H1 (cell line): ENCODE measurements at regions not wholly inside any gene's neighbourhood (a gene's known extent, or its start where the extent isn't known, plus 50 kb on each side); places are given as distances from the start of the nearest gene placed in this dataset.

Experiments
- CTCF ChIA-PET: fragments of 300-600 bp; sonication (Branson Sonifier 250); formaldehyde crosslinking; loops from one replicate; lab custom pipeline; 2021; ENCODE audit not compliant: partially characterized antibody; lab: Charles Lee
- POLR2A ChIA-PET: fragments of 300-600 bp; sonication (Branson Sonifier 250); formaldehyde crosslinking; loops from one replicate; lab custom pipeline; 2021; ENCODE audit warnings: inconsistent platforms; ENCODE audit not compliant: partially characterized antibody; lab: Charles Lee
- DNase-seq, 2 experiments: peaks; one replicate each; pipeline versions ENCODE4 v3.0.0 to v3.0.0-alpha.2; 2010 to 2022; ENCODE audit warnings: low spot score in 2 of 2, low read depth in 1 of 2, mixed read lengths in 1 of 2
- FAIRE-seq: peaks from 2 replicates; lab custom pipeline; 2011; peaks lifted over from hg19 to GRCh38; lab: Jason Lieb, UNC
- H2AFZ ChIP-seq: 2 replicates; pipeline ENCODE4 v1.8.1; 2012; ENCODE audit warnings: low read length, inconsistent platforms
- H2AK5ac ChIP-seq: 2 replicates; pipeline ENCODE4 v1.6.1; 2013; ENCODE audit warnings: low read depth, low read length
- H2BK120ac ChIP-seq: replicated peaks from 2 replicates; pipeline ENCODE3; 2013; ENCODE audit warnings: low read depth, low read length, inconsistent platforms
- H2BK12ac ChIP-seq: 2 replicates; pipeline ENCODE4 v1.6.1; 2013; ENCODE audit warnings: low read depth, low read length
- H2BK15ac ChIP-seq: 2 replicates; pipeline ENCODE4 v1.6.1; 2013; ENCODE audit warnings: low read length
- H2BK20ac ChIP-seq: 2 replicates; pipeline ENCODE4 v1.6.1; 2013; ENCODE audit warnings: low read length
- H2BK5ac ChIP-seq: 2 replicates; pipeline ENCODE4 v1.6.1; 2013; ENCODE audit warnings: low read depth, low read length
- H3K14ac ChIP-seq: 2 replicates; pipeline ENCODE4 v1.6.1; 2013; ENCODE audit warnings: inconsistent platforms; ENCODE audit not compliant: insufficient read length
- H3K18ac ChIP-seq: 2 replicates; pipeline ENCODE4 v1.6.1; 2013; ENCODE audit warnings: low read length; ENCODE audit errors: extremely low read depth
- H3K23ac ChIP-seq: 2 replicates; pipeline ENCODE4 v1.6.1; 2013; ENCODE audit warnings: inconsistent platforms; ENCODE audit not compliant: insufficient read length
- H3K23me2 ChIP-seq: 2 replicates; pipeline ENCODE4 v1.6.1; 2013; ENCODE audit warnings: low read depth, low read length
- H3K27ac ChIP-seq: 2 replicates; pipeline ENCODE4 v1.6.1; 2011; ENCODE audit warnings: low read depth, low read length, inconsistent platforms
- H3K27me3 ChIP-seq, 4 experiments: replicated peaks in 1 of 4; 1 replicate in 1 of 4; 2 replicates in 3 of 4; pipeline versions ENCODE4 v1.6.1 to v1.8.1; 2011 to 2013; ENCODE audit warnings: low read length in 3 of 4, mild to moderate bottlenecking in 3 of 4, inconsistent platforms in 2 of 4, mixed read lengths in 2 of 4, moderate library complexity in 1 of 4; ENCODE audit not compliant: control insufficient read depth in 3 of 4, insufficient read depth in 3 of 4; ENCODE audit errors: extremely low read depth in 1 of 4
- H3K36me3 ChIP-seq, 4 experiments: 2 replicates each; pipeline versions ENCODE4 v1.6.1 to v1.8.1; 2011 to 2013; ENCODE audit warnings: mild to moderate bottlenecking in 4 of 4, low read length in 3 of 4, moderate library complexity in 2 of 4, control low read depth in 1 of 4, inconsistent platforms in 1 of 4; ENCODE audit not compliant: insufficient read depth in 4 of 4, control insufficient read depth in 2 of 4
- H3K4ac ChIP-seq: replicated peaks from 2 replicates; pipeline ENCODE3; 2013; ENCODE audit warnings: low read length, low read depth, mixed read lengths, inconsistent platforms; ENCODE audit not compliant: insufficient read length
- H3K4me1 ChIP-seq, 4 experiments: replicated peaks in 1 of 4; 1 replicate in 1 of 4; 2 replicates in 3 of 4; pipeline versions ENCODE4 v1.6.1 to v1.8.1; 2011 to 2013; ENCODE audit warnings: low read length in 3 of 4, inconsistent platforms in 2 of 4, mixed read lengths in 1 of 4; ENCODE audit not compliant: insufficient read depth in 4 of 4, control insufficient read depth in 3 of 4
- H3K4me2 ChIP-seq, 2 experiments: 2 replicates each; pipeline versions ENCODE4 v1.6.1 to v1.8.1; 2011 to 2013; ENCODE audit warnings: low read depth in 2 of 2, low read length in 2 of 2, control low read depth in 1 of 2, inconsistent platforms in 1 of 2, mild to moderate bottlenecking in 1 of 2; ENCODE audit not compliant: insufficient read depth in 1 of 2
- H3K4me3 ChIP-seq, 4 experiments: fragments of 200-600, 300-600 bp in 1 of 4; sonication (generic), shearing (Covaris generic), sonication (Bioruptor Twin) in 1 of 4; 2 replicates each; pipeline versions ENCODE4 v1.5.1 to v1.8.1; 2011 to 2016; ENCODE audit warnings: low read length in 4 of 4, low read depth in 3 of 4, control low read depth in 2 of 4, inconsistent platforms in 2 of 4, mild to moderate bottlenecking in 2 of 4, mixed read lengths in 1 of 4, moderate library complexity in 1 of 4; ENCODE audit not compliant: insufficient read depth in 2 of 4; ENCODE audit errors: extremely low read depth in 1 of 4
- H3K56ac ChIP-seq: replicated peaks from 2 replicates; pipeline ENCODE3; 2013; ENCODE audit warnings: low read depth, mild to moderate bottlenecking, mixed read lengths, low read length, inconsistent platforms; ENCODE audit not compliant: insufficient read length
- H3K79me1 ChIP-seq: 2 replicates; pipeline ENCODE4 v1.6.1; 2013; ENCODE audit warnings: low read depth, low read length, control low read depth
- H3K79me2 ChIP-seq, 2 experiments: 2 replicates each; pipeline versions ENCODE4 v1.6.1 to v1.8.1; 2012 to 2013; ENCODE audit warnings: low read length in 2 of 2, mild to moderate bottlenecking in 2 of 2, inconsistent platforms in 1 of 2; ENCODE audit not compliant: insufficient read depth in 2 of 2, control insufficient read depth in 1 of 2
- H3K9ac ChIP-seq, 4 experiments: replicated peaks in 1 of 4; 1 replicate in 1 of 4; 2 replicates in 3 of 4; pipeline versions ENCODE4 v1.6.1 to v1.8.1; 2011 to 2013; ENCODE audit warnings: low read depth in 3 of 4, low read length in 3 of 4, control low read depth in 2 of 4, mild to moderate bottlenecking in 2 of 4, moderate library complexity in 2 of 4, inconsistent platforms in 1 of 4; ENCODE audit errors: extremely low read depth in 1 of 4
- H3K9me3 ChIP-seq, 2 experiments: 2 replicates each; pipeline versions ENCODE4 v1.6.1 to v1.8.1; 2012 to 2013; ENCODE audit warnings: mild to moderate bottlenecking in 2 of 2, moderate library complexity in 2 of 2, control low read depth in 1 of 2, inconsistent platforms in 1 of 2, low read depth in 1 of 2, low read length in 1 of 2, mixed read lengths in 1 of 2; ENCODE audit not compliant: insufficient read depth in 2 of 2
- H4K20me1 ChIP-seq, 2 experiments: replicated peaks in 1 of 2; 2 replicates each; pipeline versions ENCODE3 to v1.8.1; 2011 to 2013; ENCODE audit warnings: inconsistent platforms in 2 of 2, low read length in 2 of 2, mild to moderate bottlenecking in 1 of 2; ENCODE audit not compliant: insufficient read depth in 2 of 2, control insufficient read depth in 1 of 2
- H4K5ac ChIP-seq: 2 replicates; pipeline ENCODE4 v1.6.1; 2013; ENCODE audit warnings: low read length, low read depth, mixed read lengths, inconsistent platforms; ENCODE audit not compliant: insufficient read length
- H4K8ac ChIP-seq: 2 replicates; pipeline ENCODE4 v1.8.0; 2013; ENCODE audit warnings: mild to moderate bottlenecking, moderate library complexity, low read length, inconsistent platforms; ENCODE audit not compliant: insufficient read depth; ENCODE audit errors: extremely low read depth
- H4K91ac ChIP-seq: replicated peaks from 2 replicates; pipeline ENCODE3; 2013; ENCODE audit warnings: low read length, mixed read lengths, inconsistent platforms; ENCODE audit not compliant: insufficient read length
- ATF2 ChIP-seq: IDR thresholded peaks from 2 replicates; pipeline ENCODE4 v1.6.1; 2012; ENCODE audit warnings: low read length, inconsistent platforms
- CREB1 ChIP-seq: IDR thresholded peaks from 2 replicates; pipeline ENCODE4 v1.6.1; 2012; ENCODE audit warnings: inconsistent platforms
- EZH2 ChIP-seq: fragments of 200-600 bp; sonication (generic); IDR thresholded peaks from 2 replicates; pipeline ENCODE4 v1.7.1; 2012; ENCODE audit warnings: low read depth, mild to moderate bottlenecking, moderate library complexity, low read length, inconsistent platforms; ENCODE audit not compliant: severe bottlenecking
- FOSL1 ChIP-seq: IDR thresholded peaks from 2 replicates; pipeline ENCODE4 v1.6.1; 2011; ENCODE audit warnings: mild to moderate bottlenecking, low read depth, low read length, moderate library complexity; ENCODE audit not compliant: insufficient read depth
- GABPA ChIP-seq: IDR thresholded peaks from 2 replicates; pipeline ENCODE4 v1.6.1; 2011; ENCODE audit warnings: mild to moderate bottlenecking, low read length, moderate library complexity, borderline replicate concordance; ENCODE audit not compliant: insufficient read depth
- GTF2F1 ChIP-seq: IDR thresholded peaks from 2 replicates; pipeline ENCODE4 v1.6.1; 2012; ENCODE audit warnings: low read depth, low read length, improper control_type of control experiment, borderline replicate concordance
- HDAC2 ChIP-seq, 2 experiments: fragments of 300-600 bp in 1 of 2; sonication (generic) in 1 of 2; IDR thresholded peaks; 2 replicates each; pipeline ENCODE4 v1.6.1; 2011 to 2012; ENCODE audit warnings: low read depth in 2 of 2, low read length in 2 of 2, mild to moderate bottlenecking in 2 of 2, moderate library complexity in 2 of 2, borderline replicate concordance in 1 of 2, inconsistent platforms in 1 of 2
- NRF1 ChIP-seq: IDR thresholded peaks from 2 replicates; pipeline ENCODE4 v1.6.1; 2011; ENCODE audit warnings: mild to moderate bottlenecking, low read depth, low read length, improper control_type of control experiment
- POU5F1 ChIP-seq: IDR thresholded peaks from 2 replicates; pipeline ENCODE4 v1.6.1; 2011; ENCODE audit warnings: low read depth, mild to moderate bottlenecking, low read length, moderate library complexity
- RBBP5 ChIP-seq: IDR thresholded peaks from 2 replicates; pipeline ENCODE4 v1.7.1; 2012; ENCODE audit warnings: low read depth, mild to moderate bottlenecking, inconsistent platforms, low read length, moderate library complexity, borderline replicate concordance
- SAP30 ChIP-seq: fragments of 300-600 bp; sonication (generic); IDR thresholded peaks from 2 replicates; pipeline ENCODE4 v1.7.1; 2012; ENCODE audit warnings: low read length, moderate library complexity, mild to moderate bottlenecking, inconsistent platforms; ENCODE audit not compliant: insufficient read depth, insufficient replicate concordance

GRCh38 chr3:154862265-154862664 is 217.9 kb upstream of the MME start:
- Histone ChIP-seq H3K23me2 (no peaks in the 10 kb centered on the region), H2BK5ac (no peak overlapping the region), H3K4ac (no peak overlapping the region), H3K4me1 (no peaks in the 10 kb centered on the region), H3K4me2 (no peak overlapping the region), H2AFZ (no peak overlapping the region), H3K4me3 (no peak overlapping the region), H3K23ac (no peak overlapping the region), H4K91ac (no peak overlapping the region), H2BK20ac (no peak overlapping the region), H3K18ac (no peak overlapping the region), H2BK12ac (no peak overlapping the region), H4K8ac (no peak overlapping the region), H3K27ac (no peak overlapping the region), H2AK5ac (no peak overlapping the region), H3K14ac (no peak overlapping the region), H2BK15ac (no peak overlapping the region), H3K79me1 (no peaks in the 10 kb centered on the region), H2BK120ac (no peak overlapping the region), H3K27me3 (no peaks in the 10 kb centered on the region), H3K56ac (no peak overlapping the region), H4K20me1 (no peaks in the 10 kb centered on the region), H3K79me2 (no peaks in the 10 kb centered on the region), H3K36me3 (no peaks in the 10 kb centered on the region), H3K9me3 (no peaks in the 10 kb centered on the region), H3K9ac (no peak overlapping the region), H4K5ac (no peak overlapping the region)
- no peak for FAIRE-seq
- TF ChIP-seq EZH2 (no peak), POU5F1 (no peak), GTF2F1 (no peak), GABPA (no peak), CREB1 (no peak), NRF1 (no peak), ATF2 (no peak), SAP30 (no peak), RBBP5 (no peak), FOSL1 (no peak), HDAC2 (IDR thresholded peaks at IDR 0.05; ENCODE audit: borderline replicate concordance in 1 of 2, low read depth in 2 of 2, low read length in 2 of 2) (no peak)
- no peak for DNase-seq
- CTCF ChIA-PET = interaction anchor here (0.6 to 1.0 kb wide), 4 partner anchors 15 to 139 kb away, joined by 3 to 4 read pairs (median 3); no protein-coding TSS in a partner anchor
- POLR2A ChIA-PET = no interaction called here
